ENCODE measurements at regions not wholly inside any gene's neighbourhood (a gene's known extent, or its start where the extent isn't known, plus 50 kb on each side); places are given as distances from the start of the nearest gene placed in this dataset.
"Not testable (repeated sequence)": the region's sequence is repeated elsewhere in the genome, so short reads cannot be mapped to it uniquely, and the experiment has no call there.

DNA sequence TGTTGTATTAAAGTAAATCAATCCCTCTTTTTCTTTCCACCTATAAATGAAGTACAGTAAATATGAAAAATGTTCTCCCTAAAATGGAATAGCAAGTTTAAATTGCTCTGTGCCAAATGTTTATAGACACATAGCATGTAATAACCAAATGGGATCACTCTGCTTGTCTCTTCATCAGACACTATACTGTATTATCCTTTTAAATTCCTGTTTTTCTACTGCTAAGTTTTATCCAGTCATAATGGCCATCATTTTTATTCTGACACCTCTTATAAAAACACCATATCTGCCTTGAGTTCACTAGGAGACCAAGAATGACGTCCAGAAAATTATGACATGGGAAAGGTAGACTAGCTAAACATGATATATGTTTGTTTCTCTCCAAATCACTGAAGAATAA lies 252.8 kb downstream of the CAAP1 start:
- Histone ChIP-seq H3K79me2 (ENCODE audit: insufficient read depth, low read length) (no peaks in the 10 kb centered on the region), H3K4me3 (ENCODE audit: low read length, poor library complexity, severe bottlenecking) (no peak overlapping the region), H3K4me2 (ENCODE audit: low read depth, low read length, poor library complexity, severe bottlenecking) (no peak overlapping the region), H3K9me2 (replicated peaks; ENCODE audit: low read depth, low read length) (no peaks in the 10 kb centered on the region), H3K36me3 (ENCODE audit: insufficient read depth, low read length) (no peaks in the 10 kb centered on the region), H4K20me1 (ENCODE audit: insufficient read depth, low read length, poor library complexity, severe bottlenecking) (no peaks in the 10 kb centered on the region), H2AFZ (ENCODE audit: low read length) (no peak overlapping the region), H3F3A (ENCODE audit: low read depth) (no peaks in the 10 kb centered on the region), H3K9me3 (ENCODE audit: insufficient read depth, low read depth, low read length) (no peaks in the 10 kb centered on the region; the same call in 1 of the 2 replicates), H3K9ac (ENCODE audit: low read depth, low read length, poor library complexity, severe bottlenecking) (no peak overlapping the region), H3K4me1 (ENCODE audit: insufficient read depth, low read length, poor library complexity, severe bottlenecking) (no peaks in the 10 kb centered on the region), H3K27me3 (ENCODE audit: insufficient read depth, low read length, poor library complexity, severe bottlenecking) (no peaks in the 10 kb centered on the region)
- no peak for TF ChIP-seq EZH2phosphoT487 (IDR thresholded peaks at IDR 0.05; ENCODE audit: borderline replicate concordance)
- TF ChIP-seq, protein P1, sequence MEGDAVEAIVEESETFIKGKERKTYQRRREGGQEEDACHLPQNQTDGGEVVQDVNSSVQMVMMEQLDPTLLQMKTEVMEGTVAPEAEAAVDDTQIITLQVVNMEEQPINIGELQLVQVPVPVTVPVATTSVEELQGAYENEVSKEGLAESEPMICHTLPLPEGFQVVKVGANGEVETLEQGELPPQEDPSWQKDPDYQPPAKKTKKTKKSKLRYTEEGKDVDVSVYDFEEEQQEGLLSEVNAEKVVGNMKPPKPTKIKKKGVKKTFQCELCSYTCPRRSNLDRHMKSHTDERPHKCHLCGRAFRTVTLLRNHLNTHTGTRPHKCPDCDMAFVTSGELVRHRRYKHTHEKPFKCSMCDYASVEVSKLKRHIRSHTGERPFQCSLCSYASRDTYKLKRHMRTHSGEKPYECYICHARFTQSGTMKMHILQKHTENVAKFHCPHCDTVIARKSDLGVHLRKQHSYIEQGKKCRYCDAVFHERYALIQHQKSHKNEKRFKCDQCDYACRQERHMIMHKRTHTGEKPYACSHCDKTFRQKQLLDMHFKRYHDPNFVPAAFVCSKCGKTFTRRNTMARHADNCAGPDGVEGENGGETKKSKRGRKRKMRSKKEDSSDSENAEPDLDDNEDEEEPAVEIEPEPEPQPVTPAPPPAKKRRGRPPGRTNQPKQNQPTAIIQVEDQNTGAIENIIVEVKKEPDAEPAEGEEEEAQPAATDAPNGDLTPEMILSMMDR (conservative IDR thresholded peaks at IDR 0.05; ENCODE audit: low read length) = no peak

GRCh38 chr9:26637101-26637500 lies 255.5 kb downstream of the CAAP1 start:
- no peaks in the 10 kb centered on the region for H4K20me1 ChIP-seq (ENCODE audit: insufficient read depth, low read length, poor library complexity, severe bottlenecking)
- H3K9me2 ChIP-seq (replicated peaks; ENCODE audit: low read depth, low read length) = no peaks in the 10 kb centered on the region
- no peaks in the 10 kb centered on the region for H3K4me1 ChIP-seq (ENCODE audit: insufficient read depth, low read length, poor library complexity, severe bottlenecking)
- TF ChIP-seq, protein P1 (conservative IDR thresholded peaks at IDR 0.05; ENCODE audit: low read length) = no peak
- TF ChIP-seq EZH2phosphoT487 (IDR thresholded peaks at IDR 0.05; ENCODE audit: borderline replicate concordance) = no peak
- no peak overlapping the region for H3K4me3 ChIP-seq (ENCODE audit: low read length, poor library complexity, severe bottlenecking)
- no peaks in the 10 kb centered on the region for H3K79me2 ChIP-seq (ENCODE audit: insufficient read depth, low read length)
- no peak overlapping the region for H2AFZ ChIP-seq (ENCODE audit: low read length)
- no peaks in the 10 kb centered on the region for H3K27me3 ChIP-seq (ENCODE audit: insufficient read depth, low read length, poor library complexity, severe bottlenecking)
- no peak overlapping the region for H3K9ac ChIP-seq (ENCODE audit: low read depth, low read length, poor library complexity, severe bottlenecking)
- no peak overlapping the region for H3K4me2 ChIP-seq (ENCODE audit: low read depth, low read length, poor library complexity, severe bottlenecking)
- H3K9me3 ChIP-seq (ENCODE audit: insufficient read depth, low read depth, low read length) = no peaks in the 10 kb centered on the region; the same call in 1 of the 2 replicates
- H3F3A ChIP-seq (ENCODE audit: low read depth) = no peaks in the 10 kb centered on the region
- no peaks in the 10 kb centered on the region for H3K36me3 ChIP-seq (ENCODE audit: insufficient read depth, low read length)

DNA sequence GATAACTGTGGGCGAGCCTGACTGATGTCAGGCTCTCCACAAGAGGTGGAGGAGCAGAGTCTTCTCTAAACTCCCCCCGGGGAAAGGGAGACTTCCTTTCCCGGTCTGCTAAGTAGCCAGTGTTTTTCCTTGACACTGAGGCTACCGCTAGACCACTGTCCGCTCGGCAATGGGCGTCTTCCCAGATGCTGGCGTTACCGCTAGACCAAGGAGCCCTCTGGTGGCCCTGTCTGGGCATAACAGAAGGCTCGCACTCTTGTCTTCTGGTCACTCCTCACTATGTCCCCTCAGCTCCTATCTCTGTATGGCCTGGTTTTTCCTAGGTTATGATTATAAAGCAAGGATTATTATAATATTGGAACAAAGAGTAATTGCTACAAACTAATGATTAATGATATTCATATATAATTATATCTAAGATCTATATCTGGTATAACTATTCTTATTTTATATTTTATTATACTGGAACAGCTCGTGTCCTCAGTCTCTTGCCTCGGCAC lies 278.7 kb downstream of the CAAP1 start:
- H3F3A ChIP-seq (ENCODE audit: low read depth); H3K9me3 ChIP-seq (ENCODE audit: insufficient read depth, low read depth, low read length); H3K9ac ChIP-seq (ENCODE audit: low read depth, low read length, poor library complexity, severe bottlenecking); H3K9me2 ChIP-seq (replicated peaks; ENCODE audit: low read depth, low read length); H3K36me3 ChIP-seq (ENCODE audit: insufficient read depth, low read length); H3K4me1 ChIP-seq (ENCODE audit: insufficient read depth, low read length, poor library complexity, severe bottlenecking); H3K27me3 ChIP-seq (ENCODE audit: insufficient read depth, low read length, poor library complexity, severe bottlenecking); H3K4me2 ChIP-seq (ENCODE audit: low read depth, low read length, poor library complexity, severe bottlenecking); H3K4me3 ChIP-seq (ENCODE audit: low read length, poor library complexity, severe bottlenecking); H3K79me2 ChIP-seq (ENCODE audit: insufficient read depth, low read length); H4K20me1 ChIP-seq (ENCODE audit: insufficient read depth, low read length, poor library complexity, severe bottlenecking): not testable (repeated sequence)
- TF ChIP-seq, protein P1 (conservative IDR thresholded peaks at IDR 0.05; ENCODE audit: low read length) = peak; percentile 34
- H2AFZ ChIP-seq (ENCODE audit: low read length) = peak overlapping the region; percentile 27; the same call in 1 of the 2 replicates
